ENCODE measurements at regions not wholly inside any gene's neighbourhood (a gene's known extent, or its start where the extent isn't known, plus 50 kb on each side); places are given as distances from the start of the nearest gene placed in this dataset.

DNA sequence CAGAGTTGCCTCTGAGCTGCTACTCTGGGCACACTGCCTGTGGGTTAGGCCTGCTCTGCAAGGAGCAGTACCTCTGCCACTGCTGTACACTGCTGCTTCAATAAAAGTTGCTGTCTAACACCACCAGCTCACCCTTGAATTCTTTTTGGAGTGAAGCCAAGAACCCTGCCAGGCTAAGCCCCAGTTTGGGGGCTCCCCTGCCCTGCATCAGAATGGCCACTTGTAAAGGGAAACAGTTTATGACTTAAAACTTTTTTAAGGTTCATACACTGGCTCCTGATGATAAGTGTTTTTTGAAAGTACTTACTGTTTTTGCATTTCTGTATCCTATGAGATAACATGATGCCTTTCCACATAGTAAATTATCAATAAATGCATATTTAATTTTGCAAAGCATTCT is 310.0 kb downstream of the LMO4 start:
- H3K27ac Mint-ChIP-seq: no peak overlapping the region
- peaks cover 22% of the 10 kb centered on the region for H3K4me1 Mint-ChIP-seq
- H3K36me3 Mint-ChIP-seq (ENCODE audit: low read depth): peaks cover 13% of the 10 kb centered on the region
- DNase-seq: no peak
- no peak overlapping the region for H3K4me3 Mint-ChIP-seq
- H3K9me3 Mint-ChIP-seq: peaks cover 46% of the 10 kb centered on the region
- peaks cover 3% of the 10 kb centered on the region for H3K27me3 Mint-ChIP-seq (ENCODE audit: low read depth, poor library complexity)
- TF ChIP-seq, protein P1, sequence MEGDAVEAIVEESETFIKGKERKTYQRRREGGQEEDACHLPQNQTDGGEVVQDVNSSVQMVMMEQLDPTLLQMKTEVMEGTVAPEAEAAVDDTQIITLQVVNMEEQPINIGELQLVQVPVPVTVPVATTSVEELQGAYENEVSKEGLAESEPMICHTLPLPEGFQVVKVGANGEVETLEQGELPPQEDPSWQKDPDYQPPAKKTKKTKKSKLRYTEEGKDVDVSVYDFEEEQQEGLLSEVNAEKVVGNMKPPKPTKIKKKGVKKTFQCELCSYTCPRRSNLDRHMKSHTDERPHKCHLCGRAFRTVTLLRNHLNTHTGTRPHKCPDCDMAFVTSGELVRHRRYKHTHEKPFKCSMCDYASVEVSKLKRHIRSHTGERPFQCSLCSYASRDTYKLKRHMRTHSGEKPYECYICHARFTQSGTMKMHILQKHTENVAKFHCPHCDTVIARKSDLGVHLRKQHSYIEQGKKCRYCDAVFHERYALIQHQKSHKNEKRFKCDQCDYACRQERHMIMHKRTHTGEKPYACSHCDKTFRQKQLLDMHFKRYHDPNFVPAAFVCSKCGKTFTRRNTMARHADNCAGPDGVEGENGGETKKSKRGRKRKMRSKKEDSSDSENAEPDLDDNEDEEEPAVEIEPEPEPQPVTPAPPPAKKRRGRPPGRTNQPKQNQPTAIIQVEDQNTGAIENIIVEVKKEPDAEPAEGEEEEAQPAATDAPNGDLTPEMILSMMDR (IDR thresholded peaks at IDR 0.05): no peak

- no peak for DNase-seq
- Mint-ChIP-seq H3K9me3 (peaks cover 17% of the 10 kb centered on the region), H3K4me1 (peaks cover 48% of the 10 kb centered on the region), H3K27me3 (ENCODE audit: low read depth, poor library complexity) (peaks cover 3% of the 10 kb centered on the region), H3K36me3 (ENCODE audit: low read depth) (peaks cover 9% of the 10 kb centered on the region), H3K4me3 (no peak overlapping the region), H3K27ac (peak overlapping the region; percentile 82)
- TF ChIP-seq, protein P1 (IDR thresholded peaks at IDR 0.05): no peak
Observed at GRCh38 chr1:87641996-87642395, 313.3 kb downstream of the LMO4 start.

DNA sequence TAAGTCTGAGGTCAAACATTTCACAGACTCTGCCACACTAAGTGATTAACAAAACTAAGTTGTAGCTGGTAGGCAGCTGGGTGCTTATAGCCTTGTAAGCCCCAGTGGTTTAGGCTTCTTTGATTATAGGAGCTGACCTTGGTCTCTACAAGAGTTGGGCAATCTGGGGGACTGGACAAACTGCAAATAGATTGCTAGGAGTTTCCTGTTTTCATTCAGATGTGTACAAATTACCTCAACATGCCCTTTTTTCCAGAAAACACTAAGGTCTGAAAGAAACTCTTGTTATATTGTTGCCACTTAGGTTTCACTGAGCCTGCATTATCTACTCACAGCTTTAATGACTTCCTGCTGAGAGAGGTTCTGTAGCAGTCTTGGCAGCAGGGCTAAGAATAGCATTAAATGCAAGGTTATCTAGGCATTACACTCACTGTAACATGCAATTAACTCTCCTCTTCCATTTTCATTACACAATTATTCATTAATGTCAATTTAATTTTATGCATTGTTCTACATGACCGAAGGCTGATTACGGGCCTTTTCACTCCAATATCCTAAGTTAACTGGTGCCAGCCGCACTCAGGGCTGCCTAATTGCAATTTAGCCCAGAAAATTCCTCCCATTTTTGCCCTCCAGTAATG is 314.0 kb downstream of the LMO4 start:
- peaks cover 6% of the 10 kb centered on the region for H3K36me3 Mint-ChIP-seq (ENCODE audit: low read depth)

GRCh38 chr1:87644033-87644578 is 315.4 kb downstream of the LMO4 start:
- peaks cover 48% of the 10 kb centered on the region for H3K4me1 Mint-ChIP-seq
- no peaks in the 10 kb centered on the region for H3K27me3 Mint-ChIP-seq (ENCODE audit: low read depth, poor library complexity)
- no peaks in the 10 kb centered on the region for H3K9me3 Mint-ChIP-seq
- TF ChIP-seq, protein P1 (IDR thresholded peaks at IDR 0.05): no peak
- DNase-seq: no peak
- peak overlapping the region; percentile 44 for H3K27ac Mint-ChIP-seq
- no peaks in the 10 kb centered on the region for H3K36me3 Mint-ChIP-seq (ENCODE audit: low read depth)
- no peak overlapping the region for H3K4me3 Mint-ChIP-seq

More for the DNA sequence above, 314.0 kb downstream of the LMO4 start:
- Mint-ChIP-seq H3K9me3 (peaks cover 11% of the 10 kb centered on the region), H3K27ac (peak overlapping the region; percentile 86), H3K27me3 (ENCODE audit: low read depth, poor library complexity) (peaks cover 3% of the 10 kb centered on the region), H3K4me3 (no peak overlapping the region), H3K4me1 (peaks cover 48% of the 10 kb centered on the region)
- DNase-seq: no peak
- TF ChIP-seq, protein P1 (IDR thresholded peaks at IDR 0.05): no peak

- H3K4me1 Mint-ChIP-seq: peaks cover 48% of the 10 kb centered on the region
- no peaks in the 10 kb centered on the region for H3K27me3 Mint-ChIP-seq (ENCODE audit: low read depth, poor library complexity)
Observed at GRCh38 chr1:87644579-87645190, 316.0 kb downstream of the LMO4 start.

More at GRCh38 chr1:87644579-87645190, 316.0 kb downstream of the LMO4 start:
- H3K36me3 Mint-ChIP-seq (ENCODE audit: low read depth): no peaks in the 10 kb centered on the region
- TF ChIP-seq, protein P1 (IDR thresholded peaks at IDR 0.05): no peak
- no peak for DNase-seq
- H3K9me3 Mint-ChIP-seq: no peaks in the 10 kb centered on the region
- H3K27ac Mint-ChIP-seq: no peak overlapping the region
- H3K4me3 Mint-ChIP-seq: no peak overlapping the region
